HUES64 (cell line): ENCODE measurements at regions not wholly inside any gene's neighbourhood (a gene's known extent, or its start where the extent isn't known, plus 50 kb on each side); places are given as distances from the start of the nearest gene placed in this dataset.
A peak's percentile ranks its signal among the peaks of the same experiment; 100 is the strongest.
"Not testable (repeated sequence)": the region's sequence is repeated elsewhere in the genome, so short reads cannot be mapped to it uniquely, and the experiment has no call there.

Experiments
- H3K27ac ChIP-seq: 2 replicates; pipeline ENCODE4 v1.7.0; 2013; ENCODE audit warnings: low read depth, low read length, inconsistent platforms
- H3K27me3 ChIP-seq: 2 replicates; pipeline ENCODE4 v1.6.1; 2013; ENCODE audit warnings: mild to moderate bottlenecking, low read length; ENCODE audit not compliant: insufficient read depth
- H3K36me3 ChIP-seq: 2 replicates; pipeline ENCODE4 v1.6.1; 2013; ENCODE audit warnings: mild to moderate bottlenecking, low read length; ENCODE audit not compliant: insufficient read depth
- H3K4me1 ChIP-seq: 2 replicates; pipeline ENCODE4 v1.6.1; 2013; ENCODE audit warnings: mild to moderate bottlenecking, low read length, moderate library complexity; ENCODE audit not compliant: insufficient read depth
- H3K4me3 ChIP-seq: 2 replicates; pipeline ENCODE4 v1.5.1; 2013; ENCODE audit warnings: mild to moderate bottlenecking, low read length, moderate library complexity
- H3K9ac ChIP-seq: 2 replicates; pipeline ENCODE4 v1.6.1; 2013; ENCODE audit warnings: mild to moderate bottlenecking, low read depth, low read length
- H3K9me3 ChIP-seq: 2 replicates; pipeline ENCODE4 v1.6.1; 2013; ENCODE audit warnings: low read depth, low read length; ENCODE audit not compliant: insufficient read depth
- WGBS: fragments of 150-250, 120-280 bp; methylation state at CpG from one replicate; pipeline ENCODE4 v1.1.7; 2013; ENCODE audit warnings: missing lambda C conversion rate; 5-methylcytosine and 5-hydroxymethylcytosine counted together

GRCh38 chr20:51958099-51959065, 156.1 kb upstream of the SALL4 start:
- H3K9me3 ChIP-seq = no peaks in the 10 kb centered on the region
- no peak overlapping the region for H3K9ac ChIP-seq
- H3K36me3 ChIP-seq = no peaks in the 10 kb centered on the region
- H3K4me1 ChIP-seq = peaks cover 51% of the 10 kb centered on the region
- H3K27me3 ChIP-seq = no peaks in the 10 kb centered on the region
- H3K27ac ChIP-seq = peak overlapping the region; percentile 55
- WGBS = 41% methylated on average over 8 of the region's 11 CpGs
- no peak overlapping the region; the same call in 1 of the 2 replicates for H3K4me3 ChIP-seq

DNA sequence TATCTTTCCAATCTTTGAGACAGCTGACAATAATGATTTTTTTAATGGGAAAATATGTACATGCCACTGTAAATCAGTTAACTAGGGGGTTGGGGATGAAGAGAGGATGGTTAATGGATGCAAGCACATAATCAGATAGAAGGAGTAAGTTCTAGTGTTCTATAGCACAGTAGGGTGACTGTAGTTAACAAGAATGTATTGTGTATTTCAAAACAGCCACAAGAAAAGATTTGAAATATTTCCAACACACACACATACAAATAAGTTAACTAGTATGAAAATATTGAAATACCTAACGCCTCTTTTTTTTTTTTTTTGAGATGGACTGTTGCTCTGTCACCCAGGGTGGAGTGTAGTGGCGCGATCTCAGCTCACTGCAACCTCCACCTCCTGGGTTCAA, 153.4 kb upstream of the SALL4 start:
- H3K9ac ChIP-seq = no peak overlapping the region
- peaks cover 35% of the 10 kb centered on the region for H3K4me1 ChIP-seq
- no peaks in the 10 kb centered on the region for H3K9me3 ChIP-seq
- 97% methylated on average over 3 of the region's 3 CpGs for WGBS
- no peaks in the 10 kb centered on the region for H3K36me3 ChIP-seq
- H3K4me3 ChIP-seq = no peak overlapping the region
- no peaks in the 10 kb centered on the region for H3K27me3 ChIP-seq
- H3K27ac ChIP-seq = no peak overlapping the region

DNA sequence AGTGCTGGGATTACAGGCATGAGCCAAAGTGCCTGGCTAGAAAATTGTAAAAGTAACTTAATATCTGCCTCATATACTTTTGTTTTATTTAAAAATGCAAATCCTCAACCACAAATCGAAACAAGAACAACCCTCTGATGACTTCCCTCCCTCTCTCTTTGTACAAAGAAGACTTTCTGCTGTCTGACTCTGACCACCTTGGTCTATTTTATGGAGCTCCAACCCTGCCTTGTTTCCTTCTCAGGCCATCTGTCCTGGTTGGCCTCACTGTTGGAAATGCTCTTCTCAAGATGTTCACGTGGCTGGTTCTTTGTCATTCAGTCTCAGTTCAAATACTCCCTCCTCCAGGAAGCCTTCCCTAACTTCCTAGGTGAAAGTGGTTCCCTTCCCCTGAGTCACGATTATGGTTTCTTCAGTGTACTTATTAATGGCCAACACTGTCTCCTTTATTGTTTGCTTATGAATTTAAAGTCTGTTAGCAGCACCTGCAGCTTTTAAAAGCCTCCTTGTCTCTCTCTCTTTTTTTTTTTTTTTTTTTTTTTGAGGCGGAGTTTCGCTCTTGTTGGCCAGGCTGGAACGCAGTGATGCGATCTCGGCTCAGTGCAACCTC, 151.5 kb upstream of the SALL4 start:
- no peak overlapping the region for H3K4me3 ChIP-seq
- no peaks in the 10 kb centered on the region for H3K27me3 ChIP-seq
- H3K27ac ChIP-seq = peak overlapping the region; percentile 7; the same call in 1 of the 2 replicates
- 74% methylated on average over 8 of the region's 8 CpGs for WGBS
- no peaks in the 10 kb centered on the region for H3K9me3 ChIP-seq
- H3K4me1 ChIP-seq = peaks cover 23% of the 10 kb centered on the region
- H3K36me3 ChIP-seq = no peaks in the 10 kb centered on the region
- no peak overlapping the region for H3K9ac ChIP-seq

- no peaks in the 10 kb centered on the region for H3K27me3 ChIP-seq
- no peaks in the 10 kb centered on the region for H3K36me3 ChIP-seq
- H3K9me3 ChIP-seq = no peaks in the 10 kb centered on the region
- 93% methylated on average over 4 of the region's 4 CpGs for WGBS
- no peak overlapping the region for H3K27ac ChIP-seq
- H3K4me1 ChIP-seq = peaks cover 13% of the 10 kb centered on the region
- no peak overlapping the region for H3K9ac ChIP-seq
- H3K4me3 ChIP-seq = no peak overlapping the region
Measured at GRCh38 chr20:51950926-51951325, 148.6 kb upstream of the SALL4 start.

DNA sequence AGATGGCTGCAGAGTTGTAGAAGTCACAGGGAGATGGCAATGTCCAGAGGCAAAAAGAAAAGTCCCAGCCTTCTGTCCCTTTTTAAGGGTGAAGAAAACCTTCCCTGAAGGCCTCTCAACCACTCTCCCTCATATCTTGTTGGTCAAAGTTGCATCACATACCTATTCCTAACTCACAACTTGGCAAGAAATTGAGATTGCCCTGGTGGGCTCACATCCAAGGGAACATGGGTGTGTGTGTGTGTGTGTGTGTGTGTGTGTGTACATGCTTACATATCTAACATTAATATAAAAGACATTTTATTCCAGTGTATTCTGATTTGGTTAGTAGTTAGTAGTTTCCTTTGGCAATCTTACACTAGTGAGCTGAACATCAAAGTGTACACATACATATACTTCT, 144.3 kb upstream of the SALL4 start:
- Histone ChIP-seq H3K9ac (no peak overlapping the region), H3K27ac (no peak overlapping the region), H3K36me3 (no peaks in the 10 kb centered on the region), H3K9me3 (no peaks in the 10 kb centered on the region), H3K4me3 (no peak overlapping the region), H3K27me3 (no peaks in the 10 kb centered on the region), H3K4me1 (peaks cover 7% of the 10 kb centered on the region)

- WGBS = 96% methylated on average over 4 of the region's 5 CpGs
- Histone ChIP-seq H3K27me3 (no peaks in the 10 kb centered on the region), H3K9ac (no peak overlapping the region), H3K27ac (no peak overlapping the region), H3K4me3 (no peak overlapping the region), H3K36me3 (no peaks in the 10 kb centered on the region), H3K9me3 (no peaks in the 10 kb centered on the region), H3K4me1 (peaks cover 7% of the 10 kb centered on the region)
Measured at GRCh38 chr20:51945881-51946280, 143.6 kb upstream of the SALL4 start.

DNA sequence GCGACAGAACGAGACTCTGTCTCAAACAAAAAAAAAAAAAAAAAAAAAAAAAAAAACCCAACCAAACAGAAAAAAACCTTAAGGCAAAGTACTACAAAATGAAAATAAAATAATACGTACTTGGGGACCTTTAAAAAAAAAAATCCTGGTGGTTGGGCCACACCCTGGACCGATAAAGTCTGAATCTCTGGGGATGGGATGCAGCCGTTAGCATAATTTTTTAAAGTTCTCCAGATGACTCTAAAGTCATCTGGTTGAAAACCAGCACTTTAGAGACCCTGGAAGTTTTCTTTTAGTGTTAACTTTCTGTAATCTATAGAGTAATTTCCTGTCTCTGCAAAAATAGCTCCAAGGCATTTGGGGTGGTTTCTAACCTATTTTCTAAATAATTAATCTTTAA, 142.9 kb upstream of the SALL4 start:
- Histone ChIP-seq H3K9me3 (no peaks in the 10 kb centered on the region), H3K27me3 (no peaks in the 10 kb centered on the region), H3K27ac (no peak overlapping the region), H3K4me1 (peaks cover 7% of the 10 kb centered on the region), H3K36me3 (no peaks in the 10 kb centered on the region), H3K4me3 (no peak overlapping the region), H3K9ac (no peak overlapping the region)
- 96% methylated on average over 5 of the region's 5 CpGs for WGBS

GRCh38 chr20:51943761-51944160, 141.4 kb upstream of the SALL4 start:
- Histone ChIP-seq H3K27me3 (no peaks in the 10 kb centered on the region), H3K9me3 (no peaks in the 10 kb centered on the region), H3K9ac (no peak overlapping the region), H3K4me1 (no peaks in the 10 kb centered on the region), H3K4me3 (no peak overlapping the region), H3K36me3 (no peaks in the 10 kb centered on the region), H3K27ac (no peak overlapping the region)
- 94% methylated on average over 5 of the region's 5 CpGs for WGBS

- not testable (repeated sequence) for H3K27ac ChIP-seq, H3K4me3 ChIP-seq, H3K36me3 ChIP-seq, H3K4me1 ChIP-seq, H3K9me3 ChIP-seq, H3K27me3 ChIP-seq, H3K9ac ChIP-seq
- WGBS = 97% methylated on average over 6 of the region's 6 CpGs
Measured at GRCh38 chr20:51943326-51943725, 141.0 kb upstream of the SALL4 start.

DNA sequence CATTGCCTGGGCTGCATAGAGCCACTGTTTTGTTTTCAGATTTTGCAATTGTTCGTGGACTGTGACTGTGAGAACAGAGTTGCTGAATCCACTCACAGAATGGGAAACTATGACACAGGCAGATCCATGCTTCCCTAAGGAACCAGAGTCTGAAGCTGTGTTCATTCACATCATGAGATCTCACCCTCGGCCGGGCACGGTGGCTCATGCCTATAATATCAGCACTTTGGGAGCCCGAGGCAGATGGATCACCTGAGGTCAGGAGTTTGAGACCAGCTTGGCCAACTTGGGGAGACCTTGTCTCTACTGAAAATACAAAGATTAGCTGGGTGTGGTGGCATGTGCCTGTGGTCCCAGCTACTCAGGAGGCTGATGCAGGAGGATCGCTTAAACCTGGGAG, 139.2 kb upstream of the SALL4 start:
- WGBS = 94% methylated on average over 6 of the region's 6 CpGs
- Histone ChIP-seq H3K9ac (no peak overlapping the region), H3K4me3 (no peak overlapping the region), H3K36me3 (no peaks in the 10 kb centered on the region), H3K4me1 (no peaks in the 10 kb centered on the region), H3K27me3 (no peaks in the 10 kb centered on the region), H3K9me3 (no peaks in the 10 kb centered on the region), H3K27ac (no peak overlapping the region)

- Histone ChIP-seq H3K27me3 (no peaks in the 10 kb centered on the region), H3K27ac (no peak overlapping the region), H3K9me3 (no peaks in the 10 kb centered on the region), H3K36me3 (no peaks in the 10 kb centered on the region), H3K4me3 (no peak overlapping the region), H3K9ac (no peak overlapping the region), H3K4me1 (peaks cover 5% of the 10 kb centered on the region; the same call in 1 of the 2 replicates)
- 94% methylated on average over 6 of the region's 6 CpGs for WGBS
Measured at GRCh38 chr20:51939259-51939585, 136.9 kb upstream of the SALL4 start.
